GM12891 (cell line): ENCODE measurements at regions not wholly inside any gene's neighbourhood (a gene's known extent, or its start where the extent isn't known, plus 50 kb on each side); places are given as distances from the start of the nearest gene placed in this dataset.

Source experiments
- PAX5 ChIP-seq: IDR thresholded peaks from 2 replicates; pipeline ENCODE4 v1.6.1; 2011; ENCODE audit warnings: low read length, moderate library complexity, mild to moderate bottlenecking; ENCODE audit not compliant: insufficient read depth, severe bottlenecking
- POLR2A ChIP-seq: IDR thresholded peaks from 2 replicates; pipeline ENCODE4 v1.6.1; 2011; ENCODE audit warnings: low read depth, low read length, control low read depth
- POLR2AphosphoS5 ChIP-seq: IDR thresholded peaks from 2 replicates; pipeline ENCODE4 v1.6.1; 2011; ENCODE audit warnings: low read depth, low read length, control low read depth
- POU2F2 ChIP-seq: IDR thresholded peaks from 2 replicates; pipeline ENCODE4 v1.6.1; 2011; ENCODE audit warnings: low read depth, mild to moderate bottlenecking, control low read depth, low read length, moderate library complexity
- SPI1 ChIP-seq: IDR thresholded peaks from 2 replicates; pipeline ENCODE4 v1.6.1; 2011; ENCODE audit warnings: low read depth, low read length, control low read depth
- TAF1 ChIP-seq: IDR thresholded peaks from 2 replicates; pipeline ENCODE4 v1.6.1; 2011; ENCODE audit warnings: low read depth, low read length, control low read depth

- no peak for TF ChIP-seq SPI1
- no peak for TF ChIP-seq TAF1
- no peak for TF ChIP-seq POU2F2
- TF ChIP-seq POLR2A, result no peak
- TF ChIP-seq POLR2AphosphoS5, result no peak
- TF ChIP-seq PAX5, result no peak
Observed at GRCh38 chr14:50036211-50036610, 80.2 kb downstream of the VCPKMT start.
